Right lobe of liver (tissue), 6 donors: ENCODE measurements at regions not wholly inside any gene's neighbourhood (a gene's known extent, or its start where the extent isn't known, plus 50 kb on each side); places are given as distances from the start of the nearest gene placed in this dataset.

Source experiments
- ATAC-seq, 4 donors: fragments of 200-7000 bp; cut with Tn5 transposase; one replicate each; pipeline ENCODE4 v1.9.1; 2020; ENCODE audit warnings: mild to moderate bottlenecking in 4 of 4, moderate library complexity in 4 of 4
- DNase-seq, 3 donors: peaks; one replicate each; pipeline ENCODE4 v3.0.0-alpha.2; 2020
- H3K27ac ChIP-seq, 3 donors: fragments of 200-600 bp; one replicate each; pipeline ENCODE4 v1.8.0; 2022
- H3K27me3 ChIP-seq, 2 donors: fragments of 200-600 bp; one replicate each; pipeline ENCODE4 v1.8.0; 2022
- H3K36me3 ChIP-seq, 4 donors: fragments of 200-600 bp; sonication (generic) in 1 of 4; one replicate each; pipeline versions ENCODE4 v1.5.1 to v1.8.0; 2017 to 2022; ENCODE audit warnings: control low read depth in 1 of 4
- H3K4me1 ChIP-seq, 4 donors: fragments of 200-600 bp; sonication (generic) in 1 of 4; one replicate each; pipeline versions ENCODE4 v1.5.1 to v1.8.0; 2017 to 2022; ENCODE audit warnings: control low read depth in 1 of 4
- H3K4me3 ChIP-seq, 3 donors: fragments of 200-600 bp; one replicate each; pipeline ENCODE4 v1.8.0; 2022
- H3K9me3 ChIP-seq, 4 donors: fragments of 200-600 bp; sonication (generic) in 1 of 4; one replicate each; pipeline versions ENCODE4 v1.5.1 to v1.8.0; 2017 to 2022; ENCODE audit warnings: control low read depth in 1 of 4
- POLR2A ChIP-seq: fragments of 450-650 bp; IDR thresholded peaks from one replicate; pipeline ENCODE4 v1.6.1; 2017; ENCODE audit warnings: antibody characterized with exemption, mild to moderate bottlenecking
- WGBS: methylation state at CpG from one replicate; pipeline ENCODE4 v1.1.6; 2018; ENCODE audit warnings: low coverage, low lambda C conversion rate; ENCODE audit not compliant: insufficient coverage; ENCODE audit errors: missing lambda C conversion rate; 5-methylcytosine and 5-hydroxymethylcytosine counted together
- intact Hi-C, 2 donors: fragments of 100-400 bp; cut with DNase I; formaldehyde crosslinking; loops; one replicate each; pipeline versions ENCODE4 v1.11.2 to v1.14.1; 2022
- TF ChIP-seq, protein P1 (sequence below), 4 donors: fragments of 200-600 bp in 3 of 4; fragments of 450-650 bp in 1 of 4; IDR thresholded peaks; one replicate each; pipeline versions ENCODE4 v1.5.1 to v1.8.0; 2016 to 2022; ENCODE audit warnings: antibody characterized with exemption in 4 of 4, mild to moderate bottlenecking in 2 of 4
- donor health status: DM: no; HTN: yes; CAD: no.
- donor health status: DM: no; HTN: no; CAD: no.
- donor health status: DM: no; HTN: no; CAD: no.
- donor health status: DM: no; HTN: yes; CAD: no.
- donor health status: DM: no; HTN: yes; CAD: no.

DNA sequence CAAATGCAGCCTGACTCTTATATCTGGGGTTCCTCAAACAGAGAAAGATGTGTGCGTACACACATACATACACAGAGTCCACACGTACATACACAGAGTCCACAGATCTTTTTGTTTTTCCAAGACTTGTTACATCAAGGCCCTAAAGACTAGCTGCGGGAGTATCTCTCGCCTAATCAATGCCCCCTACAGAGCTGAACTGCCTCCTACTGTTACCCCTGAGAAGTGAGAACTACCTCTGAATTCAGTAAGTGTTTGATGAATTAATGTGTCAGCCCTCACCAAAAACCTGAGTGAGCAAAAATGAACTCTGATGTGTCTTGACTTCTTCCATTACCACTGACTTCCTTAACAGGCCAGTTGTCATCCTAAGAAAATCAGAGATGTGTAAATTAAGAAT lies 351.2 kb downstream of the HHIPL2 start:
- 72% methylated on average over 4 of the region's 4 CpGs for WGBS
- H3K4me3 ChIP-seq: no peak overlapping the region
- no peaks in the 10 kb centered on the region for H3K27me3 ChIP-seq
- no peaks in the 10 kb centered on the region for H3K4me1 ChIP-seq
- no peaks in the 10 kb centered on the region for H3K9me3 ChIP-seq
- TF ChIP-seq, protein P1, sequence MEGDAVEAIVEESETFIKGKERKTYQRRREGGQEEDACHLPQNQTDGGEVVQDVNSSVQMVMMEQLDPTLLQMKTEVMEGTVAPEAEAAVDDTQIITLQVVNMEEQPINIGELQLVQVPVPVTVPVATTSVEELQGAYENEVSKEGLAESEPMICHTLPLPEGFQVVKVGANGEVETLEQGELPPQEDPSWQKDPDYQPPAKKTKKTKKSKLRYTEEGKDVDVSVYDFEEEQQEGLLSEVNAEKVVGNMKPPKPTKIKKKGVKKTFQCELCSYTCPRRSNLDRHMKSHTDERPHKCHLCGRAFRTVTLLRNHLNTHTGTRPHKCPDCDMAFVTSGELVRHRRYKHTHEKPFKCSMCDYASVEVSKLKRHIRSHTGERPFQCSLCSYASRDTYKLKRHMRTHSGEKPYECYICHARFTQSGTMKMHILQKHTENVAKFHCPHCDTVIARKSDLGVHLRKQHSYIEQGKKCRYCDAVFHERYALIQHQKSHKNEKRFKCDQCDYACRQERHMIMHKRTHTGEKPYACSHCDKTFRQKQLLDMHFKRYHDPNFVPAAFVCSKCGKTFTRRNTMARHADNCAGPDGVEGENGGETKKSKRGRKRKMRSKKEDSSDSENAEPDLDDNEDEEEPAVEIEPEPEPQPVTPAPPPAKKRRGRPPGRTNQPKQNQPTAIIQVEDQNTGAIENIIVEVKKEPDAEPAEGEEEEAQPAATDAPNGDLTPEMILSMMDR (IDR thresholded peaks at IDR 0.05): no peak
- no peak for TF ChIP-seq POLR2A
- no peak overlapping the region for H3K27ac ChIP-seq
- DNase-seq: no peak
- intact Hi-C loops: no loop called here
- ATAC-seq: no peak
- H3K36me3 ChIP-seq: no peaks in the 10 kb centered on the region

DNA sequence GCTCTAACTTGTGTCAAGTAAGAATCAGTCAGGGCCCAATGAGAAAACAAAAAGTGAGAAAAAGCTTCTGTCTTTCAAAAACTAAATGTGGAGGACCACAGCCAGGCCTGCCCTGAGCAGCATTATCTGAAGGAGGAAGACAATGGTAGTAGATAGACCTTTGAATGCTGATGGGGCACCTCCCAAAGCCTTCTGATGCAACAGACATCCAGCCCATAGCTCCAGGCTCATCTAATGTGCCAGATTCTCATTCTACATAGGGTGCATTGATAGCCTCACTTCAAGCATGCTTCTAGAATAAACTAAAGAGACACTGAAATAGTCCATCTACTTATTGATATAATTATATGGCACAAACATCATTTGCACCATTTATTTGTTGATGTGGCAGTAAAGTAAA lies 351.6 kb downstream of the HHIPL2 start:
- H3K4me3 ChIP-seq: no peak overlapping the region
- TF ChIP-seq POLR2A: no peak
- TF ChIP-seq, protein P1 (IDR thresholded peaks at IDR 0.05): no peak
- no peaks in the 10 kb centered on the region for H3K4me1 ChIP-seq
- H3K27ac ChIP-seq: no peak overlapping the region
- H3K27me3 ChIP-seq: no peaks in the 10 kb centered on the region
- H3K9me3 ChIP-seq: no peaks in the 10 kb centered on the region
- DNase-seq: no peak
- H3K36me3 ChIP-seq: no peaks in the 10 kb centered on the region
- intact Hi-C loops: no loop called here
- ATAC-seq: no peak

DNA sequence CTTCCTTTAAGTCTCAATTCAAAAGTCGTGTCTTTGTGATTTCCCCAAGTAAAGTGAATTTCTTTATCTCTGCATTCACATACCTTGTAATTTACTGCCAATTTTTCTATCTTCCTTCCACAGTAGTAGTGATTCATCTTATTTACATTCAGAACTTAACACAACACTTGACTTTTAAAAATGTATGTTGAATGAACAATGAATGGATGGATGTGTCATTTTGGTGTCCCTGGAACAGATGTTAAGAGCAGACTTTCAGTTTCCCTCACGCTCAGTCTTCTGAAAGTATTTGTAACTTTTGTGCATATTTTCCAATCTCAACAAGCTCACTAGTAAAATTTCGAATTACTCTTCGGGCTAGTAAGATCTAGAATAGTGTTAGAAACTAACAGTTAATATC lies 352.0 kb downstream of the HHIPL2 start:
- intact Hi-C loops: no loop called here
- Histone ChIP-seq H3K9me3 (no peaks in the 10 kb centered on the region), H3K4me3 (no peak overlapping the region)

DNA sequence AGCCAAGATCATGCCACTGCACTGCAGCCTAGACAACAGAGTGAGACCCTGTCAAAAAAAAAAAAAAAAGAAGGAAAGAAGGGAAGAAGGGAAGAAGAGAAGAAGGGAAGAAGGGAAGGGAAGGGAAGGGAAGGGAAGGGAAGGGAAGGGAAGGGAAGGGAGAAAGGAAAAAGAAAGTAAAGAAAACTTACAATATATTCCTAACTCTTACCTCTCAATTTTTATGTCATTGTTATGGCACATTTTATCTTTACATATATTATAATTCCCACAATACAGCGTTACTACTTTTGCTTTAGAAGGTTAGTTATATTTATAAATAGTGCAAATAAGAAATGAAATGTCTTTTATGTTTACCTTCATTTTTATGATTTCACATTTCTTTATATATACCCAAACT lies 358.7 kb downstream of the HHIPL2 start:
- 0% methylated on average over 1 of the region's 1 CpG for WGBS

More for the DNA sequence above, 352.0 kb downstream of the HHIPL2 start:
- Histone ChIP-seq H3K27ac (no peak overlapping the region), H3K27me3 (no peaks in the 10 kb centered on the region), H3K4me1 (no peaks in the 10 kb centered on the region), H3K36me3 (no peaks in the 10 kb centered on the region)
- no peak for DNase-seq
- WGBS: 65% methylated on average over 4 of the region's 4 CpGs
- ATAC-seq: no peak
- TF ChIP-seq, protein P1 (IDR thresholded peaks at IDR 0.05): no peak
- TF ChIP-seq POLR2A: no peak

More for the DNA sequence above, 358.7 kb downstream of the HHIPL2 start:
- no peaks in the 10 kb centered on the region for H3K9me3 ChIP-seq
- intact Hi-C loops: no loop called here
- H3K36me3 ChIP-seq: no peaks in the 10 kb centered on the region
- no peak for ATAC-seq
- H3K4me3 ChIP-seq: no peak overlapping the region
- TF ChIP-seq, protein P1 (IDR thresholded peaks at IDR 0.05): no peak
- no peak for TF ChIP-seq POLR2A
- DNase-seq: no peak
- no peaks in the 10 kb centered on the region for H3K4me1 ChIP-seq
- H3K27ac ChIP-seq: no peak overlapping the region
- H3K27me3 ChIP-seq: no peaks in the 10 kb centered on the region
